ENCODE measurements at regions not wholly inside any gene's neighbourhood (a gene's known extent, or its start where the extent isn't known, plus 50 kb on each side); places are given as distances from the start of the nearest gene placed in this dataset.

GRCh38 chr6:80472271-80472670 lies 365.8 kb downstream of the BCKDHB start:
- TF ChIP-seq RAD21 (IDR thresholded peaks at IDR 0.05) (no peak), TAF1 (conservative IDR thresholded peaks at IDR 0.05) (no peak), CTCF (IDR thresholded peaks at IDR 0.05; ENCODE audit: low read depth, low read length, missing input control) (no peak), ZBTB33 (IDR thresholded peaks at IDR 0.05) (no peak), HNF4G (IDR thresholded peaks at IDR 0.05) (no peak), RXRA (IDR thresholded peaks at IDR 0.05) (no peak), REST (IDR thresholded peaks at IDR 0.05) (no peak), FOXA2 (IDR thresholded peaks at IDR 0.05) (no peak), EGR1 (IDR thresholded peaks at IDR 0.05; ENCODE audit: low read depth in 2 of 2) (no peak), ATF3 (IDR thresholded peaks at IDR 0.05) (no peak), HNF4A (conservative IDR thresholded peaks at IDR 0.05) (no peak), YY1 (IDR thresholded peaks at IDR 0.05) (no peak), MAX (IDR thresholded peaks at IDR 0.05) (no peak), GABPA (IDR thresholded peaks at IDR 0.05 in 1 of 2, conservative IDR thresholded peaks at IDR 0.05 in 1 of 2) (no peak), FOXA1 (IDR thresholded peaks at IDR 0.05) (no peak), JUND (IDR thresholded peaks at IDR 0.05) (no peak), NR2F2 (IDR thresholded peaks at IDR 0.05) (no peak), SP1 (IDR thresholded peaks at IDR 0.05) (no peak)
- H3K4me3 ChIP-seq (ENCODE audit: low read depth in 1 of 3, low read length in 3 of 3): no peak overlapping the region
- H3K27me3 ChIP-seq (ENCODE audit: control insufficient read depth in 4 of 4, insufficient read depth in 4 of 4, low read length in 3 of 4): no peaks in the 10 kb centered on the region
- WGBS: 88% methylated on average over 1 of the region's 1 CpG
- no peak overlapping the region for H3K9ac ChIP-seq (ENCODE audit: low read depth in 1 of 2, low read length in 2 of 2)
- no peaks in the 10 kb centered on the region for H3K9me3 ChIP-seq (ENCODE audit: control insufficient read depth in 4 of 4, low read length in 3 of 4)
- H3K27ac ChIP-seq (ENCODE audit: low read depth in 1 of 2, low read length in 2 of 2): no peak overlapping the region
- H3K4me1 ChIP-seq (ENCODE audit: control insufficient read depth in 4 of 4, insufficient read depth in 4 of 4, low read length in 3 of 4): peaks cover 5 to 9% (median 6%) of the 10 kb centered on the region in 4 donors
- DNase-seq (ENCODE audit: low spot score): no peak
- no peaks in the 10 kb centered on the region for H3K36me3 ChIP-seq (ENCODE audit: control insufficient read depth in 4 of 4, insufficient read depth in 3 of 4, low read depth in 1 of 4, low read length in 3 of 4)
